ENCODE measurements at regions not wholly inside any gene's neighbourhood (a gene's known extent, or its start where the extent isn't known, plus 50 kb on each side); places are given as distances from the start of the nearest gene placed in this dataset.
"Not testable (repeated sequence)": the region's sequence is repeated elsewhere in the genome, so short reads cannot be mapped to it uniquely, and the experiment has no call there.

- no peaks in the 10 kb centered on the region for H3K9me3 ChIP-seq (ENCODE audit: control insufficient read depth, insufficient read depth, low read depth, low read length)
- no peak overlapping the region for H3K4me3 ChIP-seq (replicated peaks in 1 of 4; ENCODE audit: control extremely low read depth in 1 of 4, insufficient read depth in 1 of 4, low read depth in 3 of 4, low read length in 4 of 4)
- H3K36me3 ChIP-seq (ENCODE audit: control insufficient read depth, insufficient read depth, low read length) = no peaks in the 10 kb centered on the region
- no peaks in the 10 kb centered on the region for H3K79me2 ChIP-seq (ENCODE audit: control insufficient read depth, insufficient read depth, low read length)
- no peak overlapping the region for H3K4me2 ChIP-seq (ENCODE audit: extremely low read depth, insufficient read depth, low read length)
- no peaks in the 10 kb centered on the region for H4K20me1 ChIP-seq (ENCODE audit: control insufficient read depth, extremely low read depth, insufficient read depth, low read length)
- no peak overlapping the region for H2AFZ ChIP-seq (ENCODE audit: low read length)
- TF ChIP-seq CTCF (conservative IDR thresholded peaks at IDR 0.05 in 1 of 2, IDR thresholded peaks at IDR 0.05 in 1 of 2; ENCODE audit: low read depth in 1 of 2, low read length in 2 of 2) = no peak
- TF ChIP-seq EZH2 (IDR thresholded peaks at IDR 0.05; ENCODE audit: low read length, missing control alignments) = no peak
- H3K27ac ChIP-seq (ENCODE audit: insufficient read depth, low read length) = no peak overlapping the region
- peaks cover 7% of the 10 kb centered on the region for H3K4me1 ChIP-seq (ENCODE audit: control insufficient read depth, extremely low read depth, insufficient read depth, low read length)
- H3K27me3 ChIP-seq (ENCODE audit: control insufficient read depth, insufficient read depth, low read length) = peaks cover 2% of the 10 kb centered on the region
- no peak overlapping the region for H3K9ac ChIP-seq (ENCODE audit: insufficient read depth, low read length)
- DNase-seq (ENCODE audit: low read depth in 2 of 2) = no peak
Measured at GRCh38 chr13:50249144-50249521, 233.9 kb downstream of the KCNRG start.

- no peak overlapping the region for H3K27ac ChIP-seq (ENCODE audit: insufficient read depth, low read length)
- H3K4me1 ChIP-seq (ENCODE audit: control insufficient read depth, extremely low read depth, insufficient read depth, low read length) = peaks cover under 1% of the 10 kb centered on the region
- H3K9ac ChIP-seq (ENCODE audit: insufficient read depth, low read length) = no peak overlapping the region
- no peak overlapping the region for H3K4me3 ChIP-seq (replicated peaks in 1 of 4; ENCODE audit: control extremely low read depth in 1 of 4, insufficient read depth in 1 of 4, low read depth in 3 of 4, low read length in 4 of 4)
- no peak overlapping the region for H3K4me2 ChIP-seq (ENCODE audit: extremely low read depth, insufficient read depth, low read length)
- no peak for TF ChIP-seq EZH2 (IDR thresholded peaks at IDR 0.05; ENCODE audit: low read length, missing control alignments)
- no peak for TF ChIP-seq CTCF (conservative IDR thresholded peaks at IDR 0.05 in 1 of 2, IDR thresholded peaks at IDR 0.05 in 1 of 2; ENCODE audit: low read depth in 1 of 2, low read length in 2 of 2)
- no peaks in the 10 kb centered on the region for H3K9me3 ChIP-seq (ENCODE audit: control insufficient read depth, insufficient read depth, low read depth, low read length)
- H3K79me2 ChIP-seq (ENCODE audit: control insufficient read depth, insufficient read depth, low read length) = no peaks in the 10 kb centered on the region
- no peak overlapping the region for H2AFZ ChIP-seq (ENCODE audit: low read length)
- H4K20me1 ChIP-seq (ENCODE audit: control insufficient read depth, extremely low read depth, insufficient read depth, low read length) = no peaks in the 10 kb centered on the region
- H3K27me3 ChIP-seq (ENCODE audit: control insufficient read depth, insufficient read depth, low read length) = peaks cover 2% of the 10 kb centered on the region
- DNase-seq (ENCODE audit: low read depth in 2 of 2) = no peak
- H3K36me3 ChIP-seq (ENCODE audit: control insufficient read depth, insufficient read depth, low read length) = no peaks in the 10 kb centered on the region
Measured at GRCh38 chr13:50250401-50250800, 235.2 kb downstream of the KCNRG start.

- Histone ChIP-seq H3K4me1 (ENCODE audit: control insufficient read depth, extremely low read depth, insufficient read depth, low read length) (no peaks in the 10 kb centered on the region), H3K4me2 (ENCODE audit: extremely low read depth, insufficient read depth, low read length) (no peak overlapping the region), H3K9ac (ENCODE audit: insufficient read depth, low read length) (no peak overlapping the region), H3K9me3 (ENCODE audit: control insufficient read depth, insufficient read depth, low read depth, low read length) (no peaks in the 10 kb centered on the region), H4K20me1 (ENCODE audit: control insufficient read depth, extremely low read depth, insufficient read depth, low read length) (no peaks in the 10 kb centered on the region), H3K27me3 (ENCODE audit: control insufficient read depth, insufficient read depth, low read length) (no peaks in the 10 kb centered on the region), H3K36me3 (ENCODE audit: control insufficient read depth, insufficient read depth, low read length) (no peaks in the 10 kb centered on the region), H3K27ac (ENCODE audit: insufficient read depth, low read length) (no peak overlapping the region), H3K79me2 (ENCODE audit: control insufficient read depth, insufficient read depth, low read length) (no peaks in the 10 kb centered on the region), H2AFZ (ENCODE audit: low read length) (no peak overlapping the region), H3K4me3 (replicated peaks in 1 of 4; ENCODE audit: control extremely low read depth in 1 of 4, insufficient read depth in 1 of 4, low read depth in 3 of 4, low read length in 4 of 4) (no peak overlapping the region)
- TF ChIP-seq EZH2 (IDR thresholded peaks at IDR 0.05; ENCODE audit: low read length, missing control alignments) (no peak), CTCF (conservative IDR thresholded peaks at IDR 0.05 in 1 of 2, IDR thresholded peaks at IDR 0.05 in 1 of 2; ENCODE audit: low read depth in 1 of 2, low read length in 2 of 2) (no peak)
- DNase-seq (ENCODE audit: low read depth in 2 of 2) = peak in 1 of 2 donors; percentile 20
Measured at GRCh38 chr13:50255639-50256038, 240.4 kb downstream of the KCNRG start.

- DNase-seq (ENCODE audit: low read depth in 2 of 2); H3K27ac ChIP-seq (ENCODE audit: insufficient read depth, low read length); H3K79me2 ChIP-seq (ENCODE audit: control insufficient read depth, insufficient read depth, low read length); H3K4me2 ChIP-seq (ENCODE audit: extremely low read depth, insufficient read depth, low read length); H3K9ac ChIP-seq (ENCODE audit: insufficient read depth, low read length); H3K9me3 ChIP-seq (ENCODE audit: control insufficient read depth, insufficient read depth, low read depth, low read length); H3K36me3 ChIP-seq (ENCODE audit: control insufficient read depth, insufficient read depth, low read length); H3K4me3 ChIP-seq (replicated peaks in 1 of 4; ENCODE audit: control extremely low read depth in 1 of 4, insufficient read depth in 1 of 4, low read depth in 3 of 4, low read length in 4 of 4); H3K4me1 ChIP-seq (ENCODE audit: control insufficient read depth, extremely low read depth, insufficient read depth, low read length); H3K27me3 ChIP-seq (ENCODE audit: control insufficient read depth, insufficient read depth, low read length); H4K20me1 ChIP-seq (ENCODE audit: control insufficient read depth, extremely low read depth, insufficient read depth, low read length); H2AFZ ChIP-seq (ENCODE audit: low read length): not testable (repeated sequence)
Measured at GRCh38 chr13:50256536-50257321, 241.5 kb downstream of the KCNRG start.

All from fibroblast of lung (primary cell).